ENCODE measurements at regions not wholly inside any gene's neighbourhood (a gene's known extent, or its start where the extent isn't known, plus 50 kb on each side); places are given as distances from the start of the nearest gene placed in this dataset.

- TF ChIP-seq CTCF (IDR thresholded peaks at IDR 0.05), result no peak
- TF ChIP-seq POLR2A (IDR thresholded peaks at IDR 0.05), result no peak
These were observed 210.3 kb downstream of the CHRM2 start for GRCh38 chr7:137078781-137079180.
